ENCODE measurements at regions not wholly inside any gene's neighbourhood (a gene's known extent, or its start where the extent isn't known, plus 50 kb on each side); places are given as distances from the start of the nearest gene placed in this dataset.

DNA sequence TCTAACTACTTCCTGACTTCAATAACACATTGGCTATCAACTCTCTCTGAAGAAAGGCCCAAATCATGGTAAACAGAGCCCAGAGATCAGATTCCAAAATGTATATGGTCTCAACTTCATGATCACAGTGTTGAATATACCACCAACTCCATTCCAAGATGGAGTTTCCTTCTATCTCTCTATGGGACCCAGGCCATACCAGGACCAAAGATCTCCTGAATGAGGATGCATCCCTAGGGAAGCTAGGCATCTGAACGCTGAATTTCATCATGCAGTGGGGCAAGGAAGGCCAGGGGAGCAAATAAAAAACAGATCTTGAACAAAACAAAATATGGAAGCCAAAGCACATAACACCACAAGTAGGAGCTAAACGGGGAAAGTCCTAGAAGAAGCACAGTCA, 320.7 kb upstream of the PKDCC start:
- TF ChIP-seq CTCF (IDR thresholded peaks at IDR 0.05; ENCODE audit: insufficient read depth, low read depth, low read length) = no peak
- no peak for DNase-seq (ENCODE audit: low read depth)
- H3K4me3 ChIP-seq (ENCODE audit: low read depth, low read length) = no peak overlapping the region

DNA sequence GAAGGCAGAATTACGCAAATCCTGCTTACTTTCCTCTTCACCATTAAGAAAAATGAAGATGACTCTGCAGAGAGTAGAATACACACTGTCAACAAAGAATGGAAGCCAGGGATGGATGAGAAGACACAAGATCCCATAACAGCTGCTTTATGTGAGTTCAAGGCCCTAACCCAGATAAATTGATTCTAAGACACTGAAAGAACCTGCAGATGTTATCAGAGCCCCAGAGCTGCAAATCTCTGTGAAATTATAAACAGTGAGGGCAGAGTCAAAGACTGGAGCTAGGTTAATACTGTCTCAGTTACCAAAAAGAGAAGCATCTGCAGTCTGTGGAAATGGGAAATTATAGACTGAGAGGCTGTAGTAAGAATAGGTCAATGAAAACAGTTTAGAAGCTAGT, 320.1 kb upstream of the PKDCC start:
- DNase-seq (ENCODE audit: low read depth) = no peak
- TF ChIP-seq CTCF (IDR thresholded peaks at IDR 0.05; ENCODE audit: insufficient read depth, low read depth, low read length) = no peak
- no peak overlapping the region for H3K4me3 ChIP-seq (ENCODE audit: low read depth, low read length)

DNA sequence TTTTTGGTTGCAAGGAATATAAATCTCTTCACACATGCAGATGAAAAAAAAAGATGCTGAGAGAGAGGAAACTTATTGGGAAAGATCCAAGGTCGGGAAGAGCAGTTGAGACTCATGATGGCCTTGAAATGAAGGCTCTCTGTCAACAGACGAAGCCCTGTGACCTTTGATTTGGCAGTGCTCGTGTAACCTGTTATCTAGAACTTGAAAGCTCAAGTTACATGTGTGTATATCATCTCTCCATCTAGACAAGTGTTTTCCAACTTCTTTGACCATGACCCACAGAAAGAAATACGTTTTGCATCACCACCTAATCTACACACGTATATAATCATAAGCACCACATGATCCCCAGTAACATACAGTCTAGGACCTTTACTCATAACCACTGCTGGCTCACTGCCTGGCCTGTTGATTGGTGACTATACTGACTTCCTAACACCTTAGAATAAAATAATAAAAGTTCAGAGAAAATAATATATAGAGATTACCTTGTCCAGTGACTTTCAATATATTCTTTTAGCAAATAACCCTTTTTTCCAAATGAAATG, 319.0 kb upstream of the PKDCC start:
- no peak for TF ChIP-seq CTCF (IDR thresholded peaks at IDR 0.05; ENCODE audit: insufficient read depth, low read depth, low read length)
- no peak for DNase-seq (ENCODE audit: low read depth)
- H3K4me3 ChIP-seq (ENCODE audit: low read depth, low read length) = no peak overlapping the region

DNA sequence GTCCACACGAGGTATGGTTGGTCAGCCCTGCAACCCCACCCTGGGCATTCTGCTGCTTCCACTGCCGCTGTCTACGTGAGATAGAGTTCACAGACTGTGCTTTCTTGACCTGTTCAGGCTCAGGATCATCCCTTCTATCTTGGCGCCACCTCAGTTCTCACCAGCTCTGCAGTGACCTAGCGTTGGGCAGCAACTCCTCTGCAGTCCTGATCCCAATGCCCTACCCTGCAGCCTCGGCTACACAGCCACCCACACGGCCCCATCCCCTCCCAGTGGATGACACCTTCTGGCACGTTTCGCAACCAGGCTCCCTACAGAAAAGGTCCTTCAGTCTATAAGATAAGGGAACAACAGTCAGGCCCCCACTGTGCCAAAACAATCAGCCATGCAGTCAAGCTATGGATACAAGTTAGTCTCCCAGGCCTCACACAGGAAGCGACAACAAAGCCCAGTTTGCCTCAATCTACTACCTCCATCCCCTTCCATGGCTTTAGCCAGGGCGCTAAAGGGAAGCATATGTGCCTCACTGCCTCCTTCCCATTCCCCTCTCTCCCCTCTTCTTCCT, 317.9 kb upstream of the PKDCC start:
- DNase-seq (ENCODE audit: low read depth) = no peak
- no peak for TF ChIP-seq CTCF (IDR thresholded peaks at IDR 0.05; ENCODE audit: insufficient read depth, low read depth, low read length)

GRCh38 chr2:41735006-41735405, 312.8 kb upstream of the PKDCC start:
- no peak for TF ChIP-seq CTCF (IDR thresholded peaks at IDR 0.05; ENCODE audit: insufficient read depth, low read depth, low read length)
- no peak for DNase-seq (ENCODE audit: low read depth)
- H3K4me3 ChIP-seq (ENCODE audit: low read depth, low read length) = no peak overlapping the region

More for the DNA sequence above, 317.9 kb upstream of the PKDCC start:
- H3K4me3 ChIP-seq (ENCODE audit: low read depth, low read length) = no peak overlapping the region

DNA sequence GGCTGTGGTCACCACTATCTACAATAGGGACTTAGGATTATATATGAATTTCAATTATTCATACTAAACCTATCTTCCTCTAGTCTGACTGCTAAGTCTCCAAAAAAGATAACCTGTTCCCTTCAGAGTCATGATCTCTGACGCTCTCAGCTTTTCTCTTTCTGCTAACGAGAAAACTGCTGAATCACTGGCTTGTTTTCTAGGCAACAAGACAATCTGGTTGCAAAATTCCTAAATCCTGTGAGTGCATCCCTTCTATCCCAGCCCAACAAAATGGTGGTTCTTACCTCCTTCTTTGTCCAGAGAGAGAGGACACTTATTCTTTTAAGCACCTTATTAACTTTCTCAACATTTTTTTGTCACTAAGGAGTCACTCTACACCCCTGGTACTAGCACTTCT, 312.3 kb upstream of the PKDCC start:
- no peak for TF ChIP-seq CTCF (IDR thresholded peaks at IDR 0.05; ENCODE audit: insufficient read depth, low read depth, low read length)
- DNase-seq (ENCODE audit: low read depth) = peak; percentile 13
- H3K4me3 ChIP-seq (ENCODE audit: low read depth, low read length) = no peak overlapping the region

- DNase-seq (ENCODE audit: low read depth) = no peak
- H3K4me3 ChIP-seq (ENCODE audit: low read depth, low read length) = no peak overlapping the region
- no peak for TF ChIP-seq CTCF (IDR thresholded peaks at IDR 0.05; ENCODE audit: insufficient read depth, low read depth, low read length)
Observed at GRCh38 chr2:41736105-41736567, 311.7 kb upstream of the PKDCC start.

All from fibroblast of villous mesenchyme (primary cell).